HK-2 (cell line): ENCODE measurements at regions not wholly inside any gene's neighbourhood (a gene's known extent, or its start where the extent isn't known, plus 50 kb on each side); places are given as distances from the start of the nearest gene placed in this dataset.

Experiments used
- DNase-seq: peaks from one replicate; pipeline ENCODE4 v3.0.0-alpha.2; 2018; ENCODE audit not compliant: unreplicated experiment

GRCh38 chr1:14100919-14101318 is 400.9 kb downstream of the PRDM2 start:
- no peak for DNase-seq

GRCh38 chr1:14102180-14102579 is 402.2 kb downstream of the PRDM2 start:
- no peak for DNase-seq

DNA sequence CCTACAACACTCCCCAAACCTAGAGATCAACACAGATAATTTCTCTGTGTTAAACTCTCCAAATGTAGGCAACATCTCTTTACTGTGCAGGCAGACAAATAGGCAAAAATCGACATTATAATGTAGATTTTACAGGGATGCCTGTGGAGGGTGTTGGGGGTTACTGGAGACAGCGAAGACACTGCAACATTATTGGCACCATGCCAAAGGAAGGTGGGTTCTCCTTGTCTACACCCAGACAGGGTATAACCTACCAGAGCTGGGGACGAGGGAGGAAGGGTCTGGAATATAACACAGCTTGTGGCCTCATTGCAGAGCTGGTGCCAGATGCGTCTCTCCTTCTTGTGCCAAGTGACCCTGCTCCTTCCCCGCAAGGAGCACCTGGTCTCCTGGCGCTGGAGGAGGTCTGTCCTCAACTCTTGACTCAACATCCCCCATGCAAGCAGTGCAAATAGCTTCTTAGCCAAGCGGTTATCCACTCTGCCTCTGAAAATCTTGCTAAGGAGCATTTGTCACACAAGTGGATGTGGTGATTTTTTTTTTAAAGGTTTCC is 404.0 kb downstream of the PRDM2 start:
- DNase-seq = no peak

GRCh38 chr1:14106126-14106525 is 406.1 kb downstream of the PRDM2 start:
- DNase-seq = no peak

GRCh38 chr1:14106679-14107313 is 406.8 kb downstream of the PRDM2 start:
- no peak for DNase-seq

DNA sequence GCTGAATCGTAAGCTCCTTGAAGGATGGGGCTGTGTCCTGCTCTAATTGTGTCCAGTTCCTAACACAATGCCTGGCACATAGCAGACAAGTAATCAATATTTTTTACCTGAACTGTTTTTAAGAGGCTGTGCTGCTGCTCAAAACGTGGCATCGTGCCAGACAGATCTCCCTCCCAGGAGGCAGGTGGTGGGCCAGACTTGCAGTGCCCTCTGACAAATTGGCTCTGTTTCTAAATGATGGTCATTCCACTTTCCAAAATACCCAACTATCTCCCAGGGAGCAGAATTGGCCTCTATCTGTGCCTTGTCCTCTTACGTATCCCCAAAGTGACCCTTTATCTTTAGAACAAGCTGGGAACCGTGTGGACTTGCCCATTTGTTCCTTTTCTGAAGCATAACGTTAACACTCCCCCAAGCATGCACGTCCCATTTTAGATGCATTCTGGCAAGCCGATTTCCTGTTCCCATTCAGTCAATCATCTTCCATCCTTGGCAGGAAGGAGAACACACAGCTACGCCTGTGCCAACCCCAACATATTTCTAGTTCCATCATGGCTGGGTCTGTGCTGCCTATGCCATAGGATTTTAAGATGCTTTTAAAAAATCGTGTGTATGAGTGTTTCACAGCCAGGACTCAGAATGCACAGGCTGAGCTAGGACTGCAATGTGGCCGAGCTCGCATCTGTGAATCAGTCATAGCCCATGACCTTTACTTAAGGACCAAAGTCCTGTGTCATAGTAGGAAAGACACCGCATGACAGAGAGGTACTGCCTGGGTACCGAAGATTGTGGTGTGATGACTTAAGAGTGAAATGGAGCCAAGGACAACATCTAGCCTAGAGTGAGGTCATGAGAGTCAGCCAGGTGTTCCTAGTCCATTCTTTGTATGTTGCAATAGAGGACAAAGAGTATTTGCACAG is 408.6 kb downstream of the PRDM2 start:
- DNase-seq = no peak

DNA sequence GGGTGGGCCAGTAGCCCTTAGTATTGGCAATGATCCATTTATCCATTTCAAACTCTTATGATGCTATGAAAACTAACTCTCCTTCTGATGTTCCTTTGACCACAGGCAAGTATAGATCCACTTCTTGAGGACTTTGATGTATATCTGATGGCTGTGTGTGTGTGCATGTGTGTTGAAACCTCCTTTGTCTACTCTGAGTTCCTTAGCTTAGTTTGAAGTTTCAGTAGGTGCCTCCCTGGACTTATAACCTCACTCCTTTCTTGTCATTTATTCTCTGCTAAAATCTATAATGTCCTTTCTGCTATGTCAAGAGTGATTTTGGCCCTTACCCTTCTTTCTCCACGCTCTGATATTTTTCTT is 409.3 kb downstream of the PRDM2 start:
- no peak for DNase-seq

- DNase-seq = no peak
These were observed 410.1 kb downstream of the PRDM2 start for GRCh38 chr1:14110040-14110439.

GRCh38 chr1:14111121-14111520 is 411.1 kb downstream of the PRDM2 start:
- DNase-seq = no peak

- no peak for DNase-seq
These were observed 412.6 kb downstream of the PRDM2 start for GRCh38 chr1:14112613-14113012.

DNA sequence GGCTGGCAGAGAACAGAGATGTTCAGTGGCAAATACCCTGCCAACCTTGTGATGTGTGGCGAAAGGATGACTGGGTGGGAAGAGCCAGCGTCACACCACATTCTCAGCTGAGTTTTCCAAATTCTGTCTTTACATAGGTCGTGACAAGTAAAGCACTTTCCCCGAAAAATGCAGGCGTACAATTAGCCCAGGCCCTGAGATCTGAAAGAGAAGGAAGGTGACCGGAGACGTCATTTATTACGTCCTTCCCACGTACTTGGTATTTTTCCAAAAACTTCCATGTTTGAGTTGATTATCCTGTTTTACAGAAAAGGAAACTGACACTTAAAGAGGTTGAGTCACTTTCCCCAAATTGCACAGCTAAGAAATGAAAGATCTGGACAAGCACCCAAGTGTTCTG is 413.3 kb downstream of the PRDM2 start:
- DNase-seq = no peak

- peak; percentile 17 for DNase-seq
These were observed 414.0 kb downstream of the PRDM2 start for GRCh38 chr1:14113841-14114567.

GRCh38 chr1:14115976-14116375 is 416.0 kb downstream of the PRDM2 start:
- no peak for DNase-seq

DNA sequence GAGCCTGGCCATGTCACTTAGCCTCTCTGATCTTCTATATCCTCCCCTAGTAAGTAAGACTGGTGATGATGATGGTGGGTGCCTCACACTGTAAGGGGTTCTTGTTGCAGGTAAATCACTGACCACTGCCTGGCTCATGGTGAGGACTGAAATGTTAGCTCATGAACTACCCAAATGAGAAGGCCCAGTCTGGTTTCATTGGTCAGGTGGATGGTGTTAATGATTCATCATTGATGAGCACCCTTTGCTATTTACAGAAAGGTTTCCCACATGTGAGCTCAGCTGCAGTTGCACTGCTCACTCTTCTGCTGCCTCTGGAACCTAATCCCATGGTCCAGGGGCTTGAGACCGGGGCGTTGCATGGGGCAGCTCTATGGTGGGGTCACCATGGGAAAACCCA is 417.7 kb downstream of the PRDM2 start:
- no peak for DNase-seq

GRCh38 chr1:14118691-14119485 is 418.9 kb downstream of the PRDM2 start:
- DNase-seq = no peak

DNA sequence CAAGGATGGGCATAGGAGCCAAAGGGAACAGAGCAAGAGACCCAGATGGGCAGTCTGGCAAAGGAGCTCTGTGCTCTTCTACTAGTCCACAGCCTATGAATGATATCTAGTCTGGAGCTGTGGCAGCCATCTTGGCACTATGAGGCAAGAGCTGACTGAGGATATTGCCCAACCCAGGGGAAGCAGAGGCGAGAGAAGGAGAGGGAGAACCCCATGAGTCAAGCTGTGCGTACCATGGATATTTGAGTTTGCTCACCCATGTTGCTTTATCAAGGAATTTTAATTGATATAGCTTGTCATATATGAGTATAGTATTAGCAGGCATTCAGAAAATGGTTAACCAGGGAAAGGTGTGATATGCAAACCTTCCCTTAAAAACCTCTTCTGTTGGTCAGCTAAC is 420.9 kb downstream of the PRDM2 start:
- no peak for DNase-seq

GRCh38 chr1:14128096-14128495 is 428.1 kb downstream of the PRDM2 start:
- DNase-seq = peak; percentile 5

GRCh38 chr1:14129009-14129408 is 429.0 kb downstream of the PRDM2 start:
- no peak for DNase-seq

DNA sequence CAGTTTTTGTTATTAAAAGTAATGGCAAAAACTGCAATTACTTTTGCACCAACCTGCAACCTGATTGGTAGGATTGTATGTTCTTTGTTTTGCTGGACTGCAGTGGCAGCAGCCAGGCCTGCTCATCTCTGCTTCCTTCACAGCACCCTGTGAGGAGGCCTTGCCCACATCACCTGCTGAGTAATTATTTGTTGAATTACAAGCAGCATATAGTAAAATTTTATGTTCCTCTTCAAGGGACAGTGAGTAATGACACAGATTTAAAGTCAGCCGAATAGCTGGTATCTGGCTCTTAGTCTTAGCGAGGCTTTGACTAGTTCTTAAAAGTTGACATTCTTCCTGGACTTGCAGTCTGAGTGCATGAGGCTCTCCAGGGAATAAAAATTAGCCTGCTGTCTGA is 435.1 kb downstream of the PRDM2 start:
- DNase-seq = no peak

GRCh38 chr1:14136152-14136763 is 436.3 kb downstream of the PRDM2 start:
- no peak for DNase-seq

GRCh38 chr1:14136881-14137280 is 436.9 kb downstream of the PRDM2 start:
- no peak for DNase-seq
